Psoas muscle (tissue), 7 donors: ENCODE measurements at regions not wholly inside any gene's neighbourhood (a gene's known extent, or its start where the extent isn't known, plus 50 kb on each side); places are given as distances from the start of the nearest gene placed in this dataset.

ENCODE experiments used
- ATAC-seq, 4 donors: fragments of 200-7000 bp; cut with Tn5 transposase; one replicate each; pipeline ENCODE4 v1.9.1; 2020; ENCODE audit warnings: moderate library complexity in 3 of 4, mild to moderate bottlenecking in 2 of 4
- DNase-seq, 2 donors: peaks; one replicate each; pipeline ENCODE4 v3.0.0-alpha.2; 2020
- H3K27ac ChIP-seq: fragments of 200-600 bp; one replicate; pipeline ENCODE4 v1.8.0; 2022
- H3K27me3 ChIP-seq, 3 donors: fragments of 200-600 bp in 1 of 3; one replicate each; pipeline versions ENCODE4 v1.6.1 to v1.8.0; 2013 to 2022; ENCODE audit warnings: low read length in 2 of 3, mild to moderate bottlenecking in 2 of 3, moderate library complexity in 1 of 3; ENCODE audit not compliant: insufficient read depth in 3 of 3
- H3K36me3 ChIP-seq, 2 donors: fragments of 200-600 bp in 1 of 2; one replicate each; pipeline versions ENCODE4 v1.6.1 to v1.8.0; 2013 to 2022; ENCODE audit warnings: low read depth in 1 of 2, mild to moderate bottlenecking in 1 of 2, moderate library complexity in 1 of 2; ENCODE audit not compliant: insufficient read depth in 1 of 2
- H3K4me1 ChIP-seq: fragments of 200-600 bp; one replicate; pipeline ENCODE4 v1.8.0; 2022
- H3K4me3 ChIP-seq: fragments of 200-600 bp; one replicate; pipeline ENCODE4 v1.8.0; 2022; ENCODE audit warnings: mild to moderate bottlenecking
- H3K9me3 ChIP-seq: fragments of 200-600 bp; one replicate; pipeline ENCODE4 v1.8.0; 2022
- CTCF ChIP-seq: fragments of 200-600 bp; IDR thresholded peaks from one replicate; pipeline ENCODE4 v1.8.0; 2022; ENCODE audit warnings: antibody characterized with exemption
- WGBS, 3 donors: extraction: QIAGEN DNeasy Blood & Tissue Kit; methylation state at CpG; one replicate each; pipeline versions ENCODE4 v1.1.6 to v1.1.7; 2013; 5-methylcytosine and 5-hydroxymethylcytosine counted together
- intact Hi-C, 2 donors: fragments of 100-400 bp; cut with DNase I; formaldehyde crosslinking; loops; one replicate each; pipeline versions ENCODE4 v1.11.0 to v1.14.2; 2022
- donor health status: healthy with polysubstance abuse.
- donor health status: DM: no; HTN: no; CAD: no; lungs with moderate emphysema.
- donor health status: Bipolar disorder and iron deficiency.
- donor health status: healthy.
- donor health status: DM: yes; HTN: yes; CAD: no.
- donor health status: DM: no; HTN: no; CAD: no.
- donor health status: DM: yes; HTN: yes; CAD: no.

GRCh38 chr3:1808590-1808989, 290.1 kb upstream of the CNTN4 start:
- no peak for DNase-seq
- 88 to 94% (median 89%) methylated on average over 1 of the region's 1 CpG for WGBS, 3 donors
- Histone ChIP-seq H3K4me3 (no peak overlapping the region), H3K27ac (no peak overlapping the region), H3K4me1 (no peaks in the 10 kb centered on the region), H3K36me3 (no peaks in the 10 kb centered on the region), H3K27me3 (no peaks in the 10 kb centered on the region), H3K9me3 (no peaks in the 10 kb centered on the region)
- TF ChIP-seq CTCF: no peak
- intact Hi-C loops: no loop called here
- no peak for ATAC-seq

DNA sequence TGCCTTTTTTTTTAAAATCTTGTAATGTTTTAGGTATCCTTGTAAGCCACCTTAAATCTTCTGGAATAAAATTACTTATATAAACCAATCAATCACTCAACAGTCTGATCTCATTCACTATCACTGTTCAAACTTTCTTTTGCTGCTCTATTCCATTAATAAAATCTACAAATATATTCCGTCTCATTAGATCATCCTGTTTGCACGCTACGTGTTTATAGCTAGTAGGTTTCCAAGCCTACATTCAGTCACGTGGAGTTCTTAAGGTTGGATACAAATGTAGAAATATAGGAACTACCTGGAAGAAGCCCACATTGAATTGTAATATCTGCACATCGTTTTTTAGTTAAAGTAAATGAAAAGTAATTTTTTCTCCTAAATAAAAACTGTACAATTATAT, 274.8 kb upstream of the CNTN4 start:
- Histone ChIP-seq H3K27me3 (no peaks in the 10 kb centered on the region), H3K27ac (no peak overlapping the region), H3K4me1 (no peaks in the 10 kb centered on the region), H3K36me3 (no peaks in the 10 kb centered on the region), H3K9me3 (no peaks in the 10 kb centered on the region), H3K4me3 (no peak overlapping the region)
- ATAC-seq (no peak), DNase-seq (no peak)
- intact Hi-C loops: no loop called here
- no peak for TF ChIP-seq CTCF
- 60 to 68% (median 65%) methylated on average over 5 of the region's 5 CpGs for WGBS, 3 donors

- no peak for TF ChIP-seq CTCF
- WGBS, 3 donors: 86 to 88% (median 88%) methylated on average over 1 of the region's 1 CpG
Measured at GRCh38 chr3:1824359-1824758, 274.3 kb upstream of the CNTN4 start.

DNA sequence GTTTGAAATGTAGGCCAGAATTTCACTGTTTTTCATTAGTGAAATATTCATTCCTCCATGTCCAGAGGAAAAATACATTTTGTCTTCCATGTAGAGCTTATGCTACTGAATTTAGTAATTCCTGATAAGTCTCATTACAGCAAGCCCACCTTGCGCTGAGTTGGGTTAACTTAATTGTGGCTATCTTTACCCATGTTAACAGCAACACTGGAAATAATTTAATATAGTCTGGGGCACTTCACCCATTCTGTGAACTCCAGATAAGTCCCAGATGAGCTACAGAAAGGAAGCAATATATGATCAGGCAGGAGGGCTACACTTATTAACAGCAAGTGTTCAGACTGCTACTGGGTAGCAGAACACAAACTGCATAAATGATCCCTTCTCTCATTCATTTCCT, 270.1 kb upstream of the CNTN4 start:
- TF ChIP-seq CTCF: no peak
- Histone ChIP-seq H3K27ac (no peak overlapping the region), H3K27me3 (no peaks in the 10 kb centered on the region), H3K9me3 (no peaks in the 10 kb centered on the region), H3K4me1 (no peaks in the 10 kb centered on the region), H3K4me3 (no peak overlapping the region), H3K36me3 (no peaks in the 10 kb centered on the region)
- ATAC-seq (no peak), DNase-seq (no peak)
- 93 to 100% (median 99%) methylated on average over 1 of the region's 1 CpG for WGBS, 3 donors
- intact Hi-C loops: no loop called here

More at GRCh38 chr3:1824359-1824758, 274.3 kb upstream of the CNTN4 start:
- no peaks in the 10 kb centered on the region for H3K9me3 ChIP-seq
- ATAC-seq (no peak), DNase-seq (no peak)
- no peak overlapping the region for H3K4me3 ChIP-seq
- no peak overlapping the region for H3K27ac ChIP-seq
- no peaks in the 10 kb centered on the region for H3K36me3 ChIP-seq
- H3K4me1 ChIP-seq: no peaks in the 10 kb centered on the region
- intact Hi-C loops: no loop called here
- H3K27me3 ChIP-seq: no peaks in the 10 kb centered on the region

GRCh38 chr3:1830851-1831250, 267.8 kb upstream of the CNTN4 start:
- no peaks in the 10 kb centered on the region for H3K9me3 ChIP-seq
- no peak for ATAC-seq

More at GRCh38 chr3:1830851-1831250, 267.8 kb upstream of the CNTN4 start:
- H3K4me1 ChIP-seq: no peaks in the 10 kb centered on the region
- no peaks in the 10 kb centered on the region for H3K36me3 ChIP-seq
- H3K27ac ChIP-seq: no peak overlapping the region
- TF ChIP-seq CTCF: no peak
- intact Hi-C loops: no loop called here
- no peaks in the 10 kb centered on the region for H3K27me3 ChIP-seq
- H3K4me3 ChIP-seq: no peak overlapping the region
- DNase-seq: no peak
- 47 to 53% (median 52%) methylated on average over 3 of the region's 3 CpGs for WGBS, 3 donors
